A549 (cell line): ENCODE measurements at regions not wholly inside any gene's neighbourhood (a gene's known extent, or its start where the extent isn't known, plus 50 kb on each side); places are given as distances from the start of the nearest gene placed in this dataset.

Experiments
- ATAC-seq, 2 experiments: fragments of 200-7000 bp in 1 of 2; fragments of >200 bp in 1 of 2; cut with Nextera tagmentation in 1 of 2; cut with Tn5 transposase in 1 of 2; 3 replicates each; pipeline versions ENCODE4 v1.8.0 to v1.9.1; 2018 to 2020; ENCODE audit warnings: mild to moderate bottlenecking in 1 of 2, moderate library complexity in 1 of 2
- CTCF ChIA-PET: fragments of 300-600 bp; sonication (Branson Sonifier 250); formaldehyde crosslinking; extraction: SDS; loops from one replicate; lab custom pipeline; 2021; ENCODE audit warnings: antibody characterized with exemption, inconsistent platforms; lab: Yijun Ruan, JAX
- POLR2A ChIA-PET: fragments of 350-600 bp; formaldehyde crosslinking; extraction: SDS; loops from one replicate; lab custom pipeline; 2021; ENCODE audit warnings: antibody characterized with exemption, inconsistent platforms; lab: Yijun Ruan, JAX
- DNase-seq, 2 experiments: peaks; one replicate each; pipeline versions ENCODE4 v3.0.0 to v3.0.0-alpha.2; 2011 to 2016; ENCODE audit warnings: low read depth in 1 of 2, low spot score in 1 of 2
- FAIRE-seq: peaks from 2 replicates; lab custom pipeline; 2011; peaks lifted over from hg19 to GRCh38; lab: Jason Lieb, UNC
- H3K27ac ChIP-seq, 2 experiments: fragments of >200 bp; sonication (Bioruptor Twin); formaldehyde crosslinking; 3 replicates each; pipeline ENCODE4 v1.5.1; 2016 to 2017
- H3K4me1 ChIP-seq: fragments of >200 bp; sonication (Bioruptor Twin); formaldehyde crosslinking; 3 replicates; pipeline ENCODE4 v1.6.1; 2016
- H3K4me2 ChIP-seq: fragments of >200 bp; sonication (Bioruptor Twin); formaldehyde crosslinking; 3 replicates; pipeline ENCODE4 v1.6.1; 2016
- H3K4me3 ChIP-seq: fragments of >200 bp; sonication (Bioruptor Twin); formaldehyde crosslinking; 3 replicates; pipeline ENCODE4 v1.5.1; 2016
- H3K9me3 ChIP-seq: fragments of >200 bp; sonication (Bioruptor Twin); formaldehyde crosslinking; 3 replicates; pipeline ENCODE4 v1.6.1; 2016
- ATOH8 ChIP-seq: fragments of 250-450 bp; sonication (Bioruptor Pico); IDR thresholded peaks from 2 replicates; pipeline ENCODE4 v1.5.0; 2020; ENCODE audit warnings: low read depth, mild to moderate bottlenecking, moderate library complexity
- BHLHE40 ChIP-seq: IDR thresholded peaks from 2 replicates; pipeline ENCODE4 v1.6.1; 2012; ENCODE audit warnings: low read depth, low read length, inconsistent platforms
- CEBPB ChIP-seq, 2 experiments: fragments of >200 bp in 1 of 2; sonication (Bioruptor Twin) in 1 of 2; formaldehyde crosslinking in 1 of 2; IDR thresholded peaks; 2 replicates each; pipeline ENCODE4 v1.6.1; 2012 to 2016
- CHD2 ChIP-seq: fragments of 150-350 bp; IDR thresholded peaks from 2 replicates; pipeline ENCODE4 v1.6.1; 2014; ENCODE audit warnings: low read length; ENCODE audit not compliant: partially characterized antibody
- CHD4 ChIP-seq: fragments of 200-600 bp; sonication (generic); IDR thresholded peaks from 2 replicates; pipeline ENCODE4 v1.6.1; 2016; ENCODE audit warnings: antibody characterized with exemption, mild to moderate bottlenecking, borderline replicate concordance
- EHF ChIP-seq: fragments of 250-450 bp; sonication (Bioruptor Pico); IDR thresholded peaks from 2 replicates; pipeline ENCODE4 v1.5.0; 2020; ENCODE audit warnings: mild to moderate bottlenecking
- EHMT2 ChIP-seq: fragments of 200-600 bp; sonication (generic); IDR thresholded peaks from 2 replicates; pipeline ENCODE4 v1.6.1; 2016; ENCODE audit warnings: antibody characterized with exemption, low read depth, mild to moderate bottlenecking, moderate library complexity
- ESRRA ChIP-seq: fragments of 150-350 bp; IDR thresholded peaks from 2 replicates; pipeline ENCODE4 v1.6.1; 2014; ENCODE audit warnings: mild to moderate bottlenecking, low read length, borderline replicate concordance
- FOSB ChIP-seq: fragments of 250-450 bp; sonication (Bioruptor Pico); IDR thresholded peaks from 2 replicates; pipeline ENCODE4 v1.5.0; 2020; ENCODE audit warnings: mild to moderate bottlenecking, moderate library complexity
- FOXS1 ChIP-seq: fragments of 250-450 bp; sonication (Bioruptor Pico); IDR thresholded peaks from 2 replicates; pipeline ENCODE4 v1.5.0; 2020; ENCODE audit warnings: mild to moderate bottlenecking, moderate library complexity
- GATA3 ChIP-seq: IDR thresholded peaks from 2 replicates; pipeline ENCODE4 v1.6.1; 2012; ENCODE audit warnings: borderline replicate concordance
- HOXB13 ChIP-seq: fragments of 250-450 bp; sonication (Bioruptor Pico); IDR thresholded peaks from 2 replicates; pipeline ENCODE4 v1.5.0; 2020; ENCODE audit warnings: low read depth, mild to moderate bottlenecking, moderate library complexity
- KDM5A ChIP-seq: fragments of 200-600 bp; sonication (generic); IDR thresholded peaks from 2 replicates; pipeline ENCODE4 v1.6.1; 2016; ENCODE audit warnings: antibody characterized with exemption, mild to moderate bottlenecking
- MAZ ChIP-seq: fragments of 150-350 bp; IDR thresholded peaks from 2 replicates; pipeline ENCODE4 v1.6.1; 2014; ENCODE audit warnings: antibody characterized with exemption, low read depth, low read length, borderline replicate concordance
- MYC ChIP-seq: IDR thresholded peaks from 2 replicates; pipeline ENCODE4 v1.6.1; 2012; ENCODE audit warnings: mild to moderate bottlenecking, inconsistent platforms, low read length, improper control_type of control experiment, borderline replicate concordance
- NPAS2 ChIP-seq: fragments of 250-450 bp; sonication (Bioruptor Pico); IDR thresholded peaks from 2 replicates; pipeline ENCODE4 v1.8.0; 2022; ENCODE audit warnings: mild to moderate bottlenecking, moderate library complexity, borderline replicate concordance
- NR3C1 ChIP-seq: fragments of >200 bp; sonication (Bioruptor Twin); formaldehyde crosslinking; IDR thresholded peaks from 3 replicates; pipeline ENCODE4 v1.6.1; 2017
- POLR2A ChIP-seq: IDR thresholded peaks from 2 replicates; pipeline ENCODE4 v1.6.1; 2012; ENCODE audit warnings: mild to moderate bottlenecking, low read length
- RARB ChIP-seq: fragments of 250-450 bp; sonication (Bioruptor Pico); IDR thresholded peaks from 2 replicates; pipeline ENCODE4 v1.8.0; 2021; ENCODE audit warnings: mild to moderate bottlenecking, moderate library complexity
- REST ChIP-seq: fragments of 200-600 bp; sonication (generic); IDR thresholded peaks from 2 replicates; pipeline ENCODE4 v1.6.1; 2016; ENCODE audit warnings: antibody characterized with exemption, mild to moderate bottlenecking, moderate library complexity
- SMC3 ChIP-seq: fragments of >200 bp; sonication (Bioruptor Twin); formaldehyde crosslinking; IDR thresholded peaks from 3 replicates; pipeline ENCODE4 v1.6.1; 2018; ENCODE audit warnings: inconsistent platforms
- TP53 ChIP-seq: fragments of 250-450 bp; sonication (Bioruptor Pico); IDR thresholded peaks from 2 replicates; pipeline ENCODE4 v1.5.0; 2021; ENCODE audit warnings: mild to moderate bottlenecking, moderate library complexity
- USF2 ChIP-seq: fragments of 450-650 bp; IDR thresholded peaks from 2 replicates; pipeline ENCODE4 v1.6.1; 2014; ENCODE audit warnings: antibody characterized with exemption
- ZC3H11A ChIP-seq: fragments of 450-650 bp; IDR thresholded peaks from 2 replicates; pipeline ENCODE4 v1.6.1; 2014; ENCODE audit warnings: antibody characterized with exemption, mild to moderate bottlenecking
- ZFP36 ChIP-seq: fragments of 450-650 bp; IDR thresholded peaks from 2 replicates; pipeline ENCODE4 v1.6.1; 2014; ENCODE audit warnings: borderline replicate concordance; ENCODE audit not compliant: partially characterized antibody
- ZNF302 ChIP-seq: fragments of 250-450 bp; sonication (Bioruptor Pico); IDR thresholded peaks from 2 replicates; pipeline ENCODE4 v1.9.0; 2021; ENCODE audit warnings: inconsistent platforms, mild to moderate bottlenecking, moderate library complexity
- ZSCAN20 ChIP-seq: fragments of 250-450 bp; sonication (Bioruptor Pico); IDR thresholded peaks from 2 replicates; pipeline ENCODE4 v1.8.0; 2022; ENCODE audit warnings: mild to moderate bottlenecking, moderate library complexity
- WGBS: methylation state at CpG from one replicate; pipeline ENCODE4 v1.1.6; 2017; ENCODE audit errors: missing lambda C conversion rate; 5-methylcytosine and 5-hydroxymethylcytosine counted together

GRCh38 chrX:8927066-8927635 lies 106.8 kb downstream of the FAM9B start:
- no peak overlapping the region for H3K4me2 ChIP-seq
- no peak overlapping the region for H3K4me3 ChIP-seq
- TF ChIP-seq TP53 (CRISPR knock-in tag) (no peak), SMC3 (no peak), MAZ (no peak), NR3C1 (no peak), EHMT2 (no peak), ZSCAN20 (CRISPR knock-in tag) (no peak), FOXS1 (CRISPR knock-in tag) (no peak), GATA3 (no peak), REST (no peak), CHD2 (no peak), EHF (CRISPR knock-in tag) (no peak), NPAS2 (CRISPR knock-in tag) (no peak), ZFP36 (no peak), RARB (CRISPR knock-in tag) (no peak), BHLHE40 (no peak), MYC (no peak), ZC3H11A (no peak), ZNF302 (no peak), ATOH8 (no peak)
- H3K4me1 ChIP-seq, result no peaks in the 10 kb centered on the region
- WGBS, result 28% methylated on average over 5 of the region's 5 CpGs
- H3K9me3 ChIP-seq, result no peaks in the 10 kb centered on the region
- ChIA-PET CTCF (no interaction called here), POLR2A (no interaction called here)
- ATAC-seq (no peak), FAIRE-seq (no peak), DNase-seq (no peak)
- H3K27ac ChIP-seq, result no peak overlapping the region

- WGBS, result 42% methylated on average over 2 of the region's 2 CpGs
- ATAC-seq, result no peak
- H3K9me3 ChIP-seq, result no peaks in the 10 kb centered on the region
- ChIA-PET CTCF (no interaction called here), POLR2A (no interaction called here)
- H3K27ac ChIP-seq, result no peak overlapping the region
- FAIRE-seq, result no peak
- no peaks in the 10 kb centered on the region for H3K4me1 ChIP-seq
- no peak overlapping the region for H3K4me2 ChIP-seq
- TF ChIP-seq ESRRA, result no peak
- no peak for TF ChIP-seq HOXB13 (CRISPR knock-in tag)
- TF ChIP-seq NPAS2 (CRISPR knock-in tag), result no peak
- no peak for TF ChIP-seq FOXS1 (CRISPR knock-in tag)
- no peak for TF ChIP-seq FOSB
- TF ChIP-seq CHD4, result no peak
- TF ChIP-seq MYC, result no peak
- no peak for TF ChIP-seq CEBPB (IDR thresholded peaks at IDR 0.05)
- TF ChIP-seq RARB (CRISPR knock-in tag), result no peak
- no peak for TF ChIP-seq POLR2A
- TF ChIP-seq KDM5A, result no peak
- no peak for TF ChIP-seq USF2
- TF ChIP-seq SMC3, result no peak
- H3K4me3 ChIP-seq, result no peak overlapping the region
- DNase-seq, result no peak
These were observed 112.3 kb downstream of the FAM9B start for GRCh38 chrX:8921615-8922014.
